HepG2 (cell line): ENCODE measurements at regions not wholly inside any gene's neighbourhood (a gene's known extent, or its start where the extent isn't known, plus 50 kb on each side); places are given as distances from the start of the nearest gene placed in this dataset.

Source experiments
- CEBPB ChIP-seq: IDR thresholded peaks from 2 replicates; pipeline ENCODE4 v1.6.1; 2011; ENCODE audit warnings: low read depth, low read length, improper control_type of control experiment, borderline replicate concordance
- CREB1 ChIP-seq, 2 experiments: fragments of 450-650 bp in 1 of 2; IDR thresholded peaks; 2 replicates each; pipeline ENCODE4 v1.6.1; 2016 to 2017; ENCODE audit warnings: control low read depth in 1 of 2, mild to moderate bottlenecking in 1 of 2, missing compliant biosample characterization in 1 of 2, missing genetic modification characterization in 1 of 2
- GTF3A ChIP-seq: sonication (generic); formaldehyde crosslinking; conservative IDR thresholded peaks from 2 replicates; pipeline ENCODE4 v1.4.0; 2020; ENCODE audit warnings: mild to moderate bottlenecking, missing genetic modification reagents
- MAFF ChIP-seq: IDR thresholded peaks from 2 replicates; pipeline ENCODE4 v1.6.1; 2011; ENCODE audit warnings: low read depth, low read length, improper control_type of control experiment
- MAFK ChIP-seq, 2 experiments: IDR thresholded peaks in 1 of 2; conservative IDR thresholded peaks in 1 of 2; 2 replicates each; pipeline ENCODE4 v1.6.1; 2011; ENCODE audit warnings: improper control_type of control experiment in 2 of 2, low read length in 2 of 2
- MED1 ChIP-seq: sonication (generic); formaldehyde crosslinking; IDR thresholded peaks from 2 replicates; pipeline ENCODE4 v1.4.0; 2020; ENCODE audit warnings: missing genetic modification reagents
- MIER2 ChIP-seq: IDR thresholded peaks from 2 replicates; pipeline ENCODE4 v1.6.1; 2016; ENCODE audit warnings: missing biosample characterization, missing genetic modification reagents
- RBAK ChIP-seq: sonication (generic); formaldehyde crosslinking; IDR thresholded peaks from 2 replicates; pipeline ENCODE4 v1.5.1; 2020; ENCODE audit warnings: mild to moderate bottlenecking, missing genetic modification reagents
- RXRB ChIP-seq: IDR thresholded peaks from 2 replicates; pipeline ENCODE4 v1.6.1; 2016; ENCODE audit warnings: borderline replicate concordance, missing genetic modification reagents, missing compliant biosample characterization
- SAP130 ChIP-seq: IDR thresholded peaks from 2 replicates; pipeline ENCODE4 v1.6.1; 2016; ENCODE audit warnings: low read depth
- SCMH1 ChIP-seq: sonication (generic); formaldehyde crosslinking; IDR thresholded peaks from 2 replicates; pipeline ENCODE4 v1.9.0; 2021; ENCODE audit warnings: missing genetic modification reagents, mild to moderate bottlenecking, borderline replicate concordance
- SSRP1 ChIP-seq: IDR thresholded peaks from 2 replicates; pipeline ENCODE4 v1.6.1; 2016; ENCODE audit warnings: control low read depth
- TEAD2 ChIP-seq: sonication (generic); formaldehyde crosslinking; IDR thresholded peaks from 2 replicates; pipeline ENCODE4 v1.9.0; 2021; ENCODE audit warnings: missing genetic modification reagents
- ZBTB3 ChIP-seq: sonication (generic); formaldehyde crosslinking; IDR thresholded peaks from 2 replicates; pipeline ENCODE4 v1.4.0; 2020; ENCODE audit warnings: low read depth, mild to moderate bottlenecking, moderate library complexity, missing genetic modification reagents, borderline replicate concordance
- ZFYVE20 ChIP-seq: sonication (generic); formaldehyde crosslinking; IDR thresholded peaks from 2 replicates; pipeline ENCODE4 v1.8.0; 2023; ENCODE audit warnings: low read depth, mild to moderate bottlenecking, moderate library complexity, missing genetic modification reagents, borderline replicate concordance
- ZNF234 ChIP-seq: sonication (generic); formaldehyde crosslinking; conservative IDR thresholded peaks from 2 replicates; pipeline ENCODE4 v1.5.1; 2020; ENCODE audit warnings: mild to moderate bottlenecking, missing genetic modification reagents
- ZNF260 ChIP-seq: sonication (generic); formaldehyde crosslinking; IDR thresholded peaks from 2 replicates; pipeline ENCODE4 v1.4.0; 2020; ENCODE audit warnings: missing genetic modification reagents, low read depth, mild to moderate bottlenecking, borderline replicate concordance
- ZNF333 ChIP-seq: sonication (generic); formaldehyde crosslinking; IDR thresholded peaks from 2 replicates; pipeline ENCODE4 v1.4.0; 2020; ENCODE audit warnings: mild to moderate bottlenecking, missing genetic modification reagents, borderline replicate concordance
- TF ChIP-seq, protein P1 (sequence below): sonication (generic); formaldehyde crosslinking; IDR thresholded peaks from 2 replicates; pipeline ENCODE4 v1.8.0; 2022; ENCODE audit warnings: mild to moderate bottlenecking, missing genetic modification reagents
- TF ChIP-seq, protein P2 (sequence below): sonication (generic); formaldehyde crosslinking; IDR thresholded peaks from 2 replicates; pipeline ENCODE4 v1.4.0; 2020; ENCODE audit warnings: mild to moderate bottlenecking, missing genetic modification reagents, borderline replicate concordance
- TF ChIP-seq, protein P3 (sequence below): sonication (generic); formaldehyde crosslinking; IDR thresholded peaks from 2 replicates; pipeline ENCODE4 v1.4.0; 2020; ENCODE audit warnings: missing genetic modification reagents
- TF ChIP-seq, protein P4 (sequence below): IDR thresholded peaks from 2 replicates; pipeline ENCODE4 v1.6.1; 2016; ENCODE audit warnings: control low read depth
- TF ChIP-seq, protein P5 (sequence below): sonication (generic); formaldehyde crosslinking; IDR thresholded peaks from 2 replicates; pipeline ENCODE4 v1.8.1; 2023; ENCODE audit warnings: missing genetic modification reagents, mild to moderate bottlenecking, borderline replicate concordance

DNA sequence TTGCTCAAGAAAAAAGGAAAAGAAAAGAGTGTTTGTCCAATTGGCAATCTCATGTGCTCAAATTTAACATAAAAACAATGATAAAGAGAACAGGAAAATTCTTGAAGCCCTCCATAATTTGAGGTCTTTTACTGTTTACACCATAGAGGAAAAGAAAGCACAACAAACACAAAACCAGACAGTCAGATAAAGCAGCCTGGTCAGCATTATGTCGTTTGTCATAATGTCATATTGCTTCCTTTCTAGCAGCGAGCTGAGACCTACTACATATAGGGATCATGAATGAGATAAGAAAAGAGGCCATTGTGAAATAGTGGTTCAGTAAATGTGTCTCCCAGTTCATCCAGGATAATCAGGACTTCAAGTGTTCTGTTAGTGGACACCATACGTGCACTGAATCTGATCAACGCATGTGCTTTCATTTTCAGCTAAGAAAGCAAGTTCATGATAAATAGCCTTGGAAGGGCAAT, 64.7 kb upstream of the SELENOP start (continued):
- TF ChIP-seq, protein P1, sequence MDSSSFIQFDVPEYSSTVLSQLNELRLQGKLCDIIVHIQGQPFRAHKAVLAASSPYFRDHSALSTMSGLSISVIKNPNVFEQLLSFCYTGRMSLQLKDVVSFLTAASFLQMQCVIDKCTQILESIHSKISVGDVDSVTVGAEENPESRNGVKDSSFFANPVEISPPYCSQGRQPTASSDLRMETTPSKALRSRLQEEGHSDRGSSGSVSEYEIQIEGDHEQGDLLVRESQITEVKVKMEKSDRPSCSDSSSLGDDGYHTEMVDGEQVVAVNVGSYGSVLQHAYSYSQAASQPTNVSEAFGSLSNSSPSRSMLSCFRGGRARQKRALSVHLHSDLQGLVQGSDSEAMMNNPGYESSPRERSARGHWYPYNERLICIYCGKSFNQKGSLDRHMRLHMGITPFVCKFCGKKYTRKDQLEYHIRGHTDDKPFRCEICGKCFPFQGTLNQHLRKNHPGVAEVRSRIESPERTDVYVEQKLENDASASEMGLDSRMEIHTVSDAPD (CRISPR knock-in tag): no peak
- TF ChIP-seq SCMH1 (CRISPR knock-in tag): no peak
- TF ChIP-seq CEBPB: peak; percentile 58; the same call in 1 of the 2 replicates
- TF ChIP-seq, protein P2, sequence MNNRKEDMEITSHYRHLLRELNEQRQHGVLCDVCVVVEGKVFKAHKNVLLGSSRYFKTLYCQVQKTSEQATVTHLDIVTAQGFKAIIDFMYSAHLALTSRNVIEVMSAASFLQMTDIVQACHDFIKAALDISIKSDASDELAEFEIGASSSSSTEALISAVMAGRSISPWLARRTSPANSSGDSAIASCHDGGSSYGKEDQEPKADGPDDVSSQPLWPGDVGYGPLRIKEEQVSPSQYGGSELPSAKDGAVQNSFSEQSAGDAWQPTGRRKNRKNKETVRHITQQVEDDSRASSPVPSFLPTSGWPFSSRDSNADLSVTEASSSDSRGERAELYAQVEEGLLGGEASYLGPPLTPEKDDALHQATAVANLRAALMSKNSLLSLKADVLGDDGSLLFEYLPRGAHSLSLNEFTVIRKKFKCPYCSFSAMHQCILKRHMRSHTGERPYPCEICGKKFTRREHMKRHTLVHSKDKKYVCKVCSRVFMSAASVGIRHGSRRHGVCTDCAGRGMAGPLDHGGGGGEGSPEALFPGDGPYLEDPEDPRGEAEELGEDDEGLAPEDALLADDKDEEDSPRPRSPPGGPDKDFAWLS (CRISPR knock-in tag): no peak
- no peak for TF ChIP-seq ZNF260 (CRISPR knock-in tag)
- TF ChIP-seq GTF3A (CRISPR knock-in tag): no peak
- TF ChIP-seq, protein P3, sequence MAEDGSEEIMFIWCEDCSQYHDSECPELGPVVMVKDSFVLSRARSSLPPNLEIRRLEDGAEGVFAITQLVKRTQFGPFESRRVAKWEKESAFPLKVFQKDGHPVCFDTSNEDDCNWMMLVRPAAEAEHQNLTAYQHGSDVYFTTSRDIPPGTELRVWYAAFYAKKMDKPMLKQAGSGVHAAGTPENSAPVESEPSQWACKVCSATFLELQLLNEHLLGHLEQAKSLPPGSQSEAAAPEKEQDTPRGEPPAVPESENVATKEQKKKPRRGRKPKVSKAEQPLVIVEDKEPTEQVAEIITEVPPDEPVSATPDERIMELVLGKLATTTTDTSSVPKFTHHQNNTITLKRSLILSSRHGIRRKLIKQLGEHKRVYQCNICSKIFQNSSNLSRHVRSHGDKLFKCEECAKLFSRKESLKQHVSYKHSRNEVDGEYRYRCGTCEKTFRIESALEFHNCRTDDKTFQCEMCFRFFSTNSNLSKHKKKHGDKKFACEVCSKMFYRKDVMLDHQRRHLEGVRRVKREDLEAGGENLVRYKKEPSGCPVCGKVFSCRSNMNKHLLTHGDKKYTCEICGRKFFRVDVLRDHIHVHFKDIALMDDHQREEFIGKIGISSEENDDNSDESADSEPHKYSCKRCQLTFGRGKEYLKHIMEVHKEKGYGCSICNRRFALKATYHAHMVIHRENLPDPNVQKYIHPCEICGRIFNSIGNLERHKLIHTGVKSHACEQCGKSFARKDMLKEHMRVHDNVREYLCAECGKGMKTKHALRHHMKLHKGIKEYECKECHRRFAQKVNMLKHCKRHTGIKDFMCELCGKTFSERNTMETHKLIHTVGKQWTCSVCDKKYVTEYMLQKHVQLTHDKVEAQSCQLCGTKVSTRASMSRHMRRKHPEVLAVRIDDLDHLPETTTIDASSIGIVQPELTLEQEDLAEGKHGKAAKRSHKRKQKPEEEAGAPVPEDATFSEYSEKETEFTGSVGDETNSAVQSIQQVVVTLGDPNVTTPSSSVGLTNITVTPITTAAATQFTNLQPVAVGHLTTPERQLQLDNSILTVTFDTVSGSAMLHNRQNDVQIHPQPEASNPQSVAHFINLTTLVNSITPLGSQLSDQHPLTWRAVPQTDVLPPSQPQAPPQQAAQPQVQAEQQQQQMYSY (CRISPR knock-in tag): no peak
- TF ChIP-seq ZNF234 (CRISPR knock-in tag): no peak
- no peak for TF ChIP-seq CREB1 (IDR thresholded peaks at IDR 0.05)
- TF ChIP-seq CREB1 (CRISPR knock-in tag; IDR thresholded peaks at IDR 0.05): 0 out of 2 replicates have a peak, but pooled peaks have one; percentile 14
- TF ChIP-seq SSRP1 (CRISPR knock-in tag): peak; percentile 54; the same call in 1 of the 2 replicates
- no peak for TF ChIP-seq ZNF333 (CRISPR knock-in tag)
- TF ChIP-seq ZFYVE20 (CRISPR knock-in tag): no peak
- no peak for TF ChIP-seq MIER2 (CRISPR knock-in tag)
- TF ChIP-seq, protein P4, sequence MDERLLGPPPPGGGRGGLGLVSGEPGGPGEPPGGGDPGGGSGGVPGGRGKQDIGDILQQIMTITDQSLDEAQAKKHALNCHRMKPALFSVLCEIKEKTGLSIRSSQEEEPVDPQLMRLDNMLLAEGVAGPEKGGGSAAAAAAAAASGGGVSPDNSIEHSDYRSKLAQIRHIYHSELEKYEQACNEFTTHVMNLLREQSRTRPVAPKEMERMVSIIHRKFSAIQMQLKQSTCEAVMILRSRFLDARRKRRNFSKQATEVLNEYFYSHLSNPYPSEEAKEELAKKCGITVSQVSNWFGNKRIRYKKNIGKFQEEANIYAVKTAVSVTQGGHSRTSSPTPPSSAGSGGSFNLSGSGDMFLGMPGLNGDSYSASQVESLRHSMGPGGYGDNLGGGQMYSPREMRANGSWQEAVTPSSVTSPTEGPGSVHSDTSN (CRISPR knock-in tag): 0 out of 2 replicates have a peak, but pooled peaks have one; percentile 10
- peak; percentile 29; the same call in 1 of the 2 replicates for TF ChIP-seq SAP130 (CRISPR knock-in tag)
- TF ChIP-seq MAFF: peak; percentile 69
- TF ChIP-seq, protein P5, sequence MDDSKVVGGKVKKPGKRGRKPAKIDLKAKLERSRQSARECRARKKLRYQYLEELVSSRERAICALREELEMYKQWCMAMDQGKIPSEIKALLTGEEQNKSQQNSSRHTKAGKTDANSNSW (CRISPR knock-in tag): no peak
- peak; percentile 32; the same call in 1 of the 2 replicates for TF ChIP-seq MED1 (CRISPR knock-in tag)
- peak; percentile 3; the same call in 1 of the 2 replicates for TF ChIP-seq ZBTB3 (CRISPR knock-in tag)
- no peak; the same call in 1 of the 2 replicates for TF ChIP-seq RXRB
- peak; percentile 73 to 77 for TF ChIP-seq MAFK (conservative IDR thresholded peaks at IDR 0.05 in 1 of 2, IDR thresholded peaks at IDR 0.05 in 1 of 2; ENCODE audit: low read length in 2 of 2)
- no peak for TF ChIP-seq RBAK (CRISPR knock-in tag)
- TF ChIP-seq TEAD2: no peak
